GF-D8 (cell line): ENCODE measurements at regions not wholly inside any gene's neighbourhood (a gene's known extent, or its start where the extent isn't known, plus 50 kb on each side); places are given as distances from the start of the nearest gene placed in this dataset.

Experiments used
- DNase-seq: peaks from one replicate; lab custom pipeline; 2025; lab: John Stamatoyannopoulos, UW

GRCh38 chr2:220496513-220496912 lies 869.1 kb downstream of the SLC4A3 start:
- DNase-seq = no peak

GRCh38 chr2:220499225-220499624 lies 871.8 kb downstream of the SLC4A3 start:
- DNase-seq = no peak

- no peak for DNase-seq
Measured at GRCh38 chr2:220502539-220502938, 875.1 kb downstream of the SLC4A3 start.

DNA sequence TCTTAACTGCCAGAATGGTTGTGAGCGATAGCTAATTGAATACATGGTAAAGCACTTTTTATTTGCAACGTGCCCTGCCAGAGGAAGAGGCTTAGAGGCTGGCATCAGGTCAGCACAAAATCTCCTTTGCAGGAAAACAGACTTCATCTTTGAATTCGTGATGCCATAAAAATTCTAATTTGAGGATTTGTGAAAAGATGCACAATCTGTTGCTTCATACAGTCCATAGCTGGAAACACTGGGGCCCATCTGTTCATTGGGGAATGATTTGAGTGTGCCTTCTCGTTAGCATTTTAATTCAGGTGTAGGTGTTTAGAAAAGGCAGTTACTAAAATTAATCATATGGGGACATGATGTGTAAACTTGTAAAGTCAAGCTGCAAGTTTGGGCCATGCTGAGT lies 876.0 kb downstream of the SLC4A3 start:
- DNase-seq = no peak

DNA sequence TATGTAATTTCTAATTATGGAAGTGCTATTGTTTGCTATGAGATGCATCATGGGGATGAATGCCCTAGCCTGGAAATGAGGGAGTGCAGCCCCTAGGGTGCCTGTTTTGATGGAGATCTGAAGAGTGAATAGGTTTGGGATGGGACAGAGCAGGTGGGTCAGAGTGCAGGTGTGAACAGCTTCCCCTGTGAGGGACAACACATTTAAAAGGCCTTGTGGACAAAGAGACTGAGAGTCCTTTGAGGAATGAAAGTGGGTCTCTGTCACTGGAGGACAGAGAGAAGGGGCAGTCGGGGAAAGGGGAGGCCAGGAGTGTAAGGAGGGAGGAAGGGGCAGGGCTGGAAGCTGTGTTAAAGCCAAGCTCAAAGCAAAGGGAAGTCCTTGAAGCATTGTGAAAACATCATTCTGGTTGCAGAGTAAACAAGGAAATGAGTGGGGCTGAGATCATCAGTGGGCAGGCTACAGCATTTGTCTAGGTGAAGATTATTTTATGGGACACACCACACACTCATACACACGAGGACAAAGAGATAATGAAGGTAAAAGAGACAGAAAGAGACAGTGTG lies 877.6 kb downstream of the SLC4A3 start:
- DNase-seq = no peak

DNA sequence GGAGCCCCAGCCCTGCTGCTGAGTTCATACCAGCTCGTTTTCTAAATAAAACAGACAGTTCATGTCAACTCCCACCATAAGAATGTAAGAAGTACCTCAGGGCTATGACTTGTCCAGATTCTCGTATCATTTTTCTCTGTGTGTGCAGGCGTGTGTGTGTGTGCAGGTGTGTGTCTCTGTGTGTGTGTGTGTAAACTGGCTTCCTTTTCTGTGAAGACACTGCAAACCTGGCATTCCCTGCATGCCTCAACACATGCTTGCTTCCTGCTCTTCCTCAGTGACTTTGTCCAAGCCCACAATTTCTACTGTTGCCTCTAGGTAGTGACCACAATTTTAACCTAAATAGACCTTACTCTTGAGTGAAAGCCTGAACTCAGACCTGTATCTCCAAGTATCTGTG lies 879.0 kb downstream of the SLC4A3 start:
- no peak for DNase-seq

GRCh38 chr2:220509096-220509757 lies 881.8 kb downstream of the SLC4A3 start:
- no peak for DNase-seq

- DNase-seq = no peak
Measured at GRCh38 chr2:220509966-220510365, 882.5 kb downstream of the SLC4A3 start.

- DNase-seq = no peak
Measured at GRCh38 chr2:220510668-220511067, 883.2 kb downstream of the SLC4A3 start.

- DNase-seq = no peak
Measured at GRCh38 chr2:220512419-220512818, 885.0 kb downstream of the SLC4A3 start.

DNA sequence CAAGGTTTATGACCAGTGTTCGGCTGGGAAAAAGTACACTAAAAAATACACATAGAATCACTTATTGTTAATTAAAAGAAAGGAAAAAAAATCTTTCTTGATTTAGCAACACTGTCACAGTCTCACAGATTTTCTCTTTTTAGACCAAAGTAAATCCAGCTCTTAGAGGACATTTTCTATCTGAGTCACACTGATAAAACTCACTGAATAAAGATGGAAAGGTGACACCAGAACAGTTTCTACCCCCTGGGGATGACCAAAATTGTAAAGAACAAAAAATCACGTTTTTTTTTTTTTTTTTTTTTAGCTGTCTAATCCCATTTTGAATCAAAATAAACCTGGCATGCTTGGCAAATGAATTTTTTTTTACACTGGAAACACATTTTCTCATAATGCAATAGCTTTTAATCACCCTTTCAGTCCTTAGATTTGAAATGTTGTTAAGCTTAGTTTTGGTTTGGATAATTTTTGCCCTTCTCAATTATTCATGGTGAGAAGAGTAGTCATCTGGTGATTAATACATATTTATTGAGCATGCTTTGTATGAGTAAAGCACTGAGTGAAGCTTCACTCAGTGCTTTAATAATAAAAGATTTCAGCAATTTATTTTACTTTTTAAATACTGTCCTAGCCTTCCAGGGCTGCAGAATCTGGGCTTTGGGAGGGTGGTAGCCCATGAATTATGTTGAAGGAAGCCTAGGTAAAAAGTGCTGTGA lies 886.3 kb downstream of the SLC4A3 start:
- no peak for DNase-seq

DNA sequence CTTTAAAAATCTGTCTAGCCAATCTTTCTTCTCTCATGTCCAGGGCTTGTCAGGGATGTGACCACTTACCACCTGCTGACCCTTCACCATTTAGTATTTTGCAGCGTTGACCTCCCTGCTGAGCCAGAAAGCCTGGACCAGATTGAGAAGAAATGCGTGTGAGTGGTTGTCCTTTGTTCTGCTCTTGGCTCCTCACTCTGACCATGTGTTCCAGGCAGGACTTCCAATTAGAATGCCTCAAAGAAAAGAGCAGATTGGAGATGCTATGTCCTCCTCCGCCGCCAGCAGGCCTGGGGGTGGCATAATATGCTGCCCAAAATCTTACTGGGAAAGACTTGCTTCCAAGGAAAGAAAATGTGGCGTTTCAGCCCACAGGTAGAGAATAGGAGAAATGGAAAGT lies 894.1 kb downstream of the SLC4A3 start:
- no peak for DNase-seq

- DNase-seq = no peak
Measured at GRCh38 chr2:220528180-220528675, 900.8 kb downstream of the SLC4A3 start.

- DNase-seq = no peak
Measured at GRCh38 chr2:220531216-220531615, 903.8 kb downstream of the SLC4A3 start.

GRCh38 chr2:220533485-220533884 lies 906.1 kb downstream of the SLC4A3 start:
- no peak for DNase-seq

- no peak for DNase-seq
Measured at GRCh38 chr2:220539481-220539880, 912.1 kb downstream of the SLC4A3 start.

DNA sequence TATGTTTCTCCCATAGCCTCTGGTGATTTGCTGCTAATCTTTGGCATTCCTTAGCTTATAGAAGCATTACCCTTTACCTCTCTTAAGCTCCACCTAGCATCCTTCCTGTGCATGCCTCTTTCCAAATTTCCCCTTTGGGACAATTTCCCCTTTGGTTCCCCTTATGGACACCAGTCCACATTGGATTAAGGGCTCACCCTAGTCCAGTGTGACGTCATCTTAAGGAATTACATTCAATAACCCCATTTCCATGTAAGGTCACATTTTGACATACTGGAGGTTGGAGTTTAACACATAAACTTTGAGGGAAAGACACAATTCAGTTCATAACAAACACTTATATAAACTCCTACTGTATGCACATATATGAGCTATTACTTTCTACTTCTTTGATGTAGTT lies 916.6 kb downstream of the SLC4A3 start:
- DNase-seq = no peak

DNA sequence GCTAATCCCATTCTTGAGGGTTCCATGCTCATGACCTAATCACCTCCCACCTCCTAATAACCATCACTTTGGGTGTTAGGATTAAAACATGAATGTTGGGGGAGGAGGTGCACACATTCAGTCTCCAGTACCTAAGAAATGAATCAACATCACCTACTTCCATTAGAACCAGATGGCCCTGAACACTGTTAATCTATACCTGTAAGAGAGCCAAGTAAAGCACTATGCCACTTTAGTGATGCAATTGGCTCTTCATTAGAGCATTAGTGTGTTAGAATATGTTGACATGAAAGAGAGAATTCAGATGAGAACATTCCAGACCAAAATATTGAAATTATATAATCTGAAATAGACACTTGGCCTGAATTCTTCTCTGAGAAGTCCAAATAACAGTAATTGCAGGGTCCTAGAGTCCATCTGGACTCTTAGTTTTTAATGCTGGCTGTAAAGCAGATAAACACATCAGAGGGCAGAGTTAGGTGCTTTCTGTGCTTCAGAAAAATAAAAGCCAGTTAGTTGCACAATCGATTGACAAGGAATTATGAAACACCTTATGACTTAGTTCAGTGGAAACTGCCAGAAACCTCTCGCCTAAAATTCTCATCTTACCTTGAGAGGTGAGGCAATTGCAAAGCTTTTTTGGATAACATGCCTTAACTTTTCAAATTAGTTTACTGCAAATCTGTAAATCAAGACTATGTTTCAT lies 923.7 kb downstream of the SLC4A3 start:
- DNase-seq = no peak

- no peak for DNase-seq
Measured at GRCh38 chr2:220552790-220553535, 925.5 kb downstream of the SLC4A3 start.

GRCh38 chr2:220555961-220556630 lies 928.7 kb downstream of the SLC4A3 start:
- no peak for DNase-seq

DNA sequence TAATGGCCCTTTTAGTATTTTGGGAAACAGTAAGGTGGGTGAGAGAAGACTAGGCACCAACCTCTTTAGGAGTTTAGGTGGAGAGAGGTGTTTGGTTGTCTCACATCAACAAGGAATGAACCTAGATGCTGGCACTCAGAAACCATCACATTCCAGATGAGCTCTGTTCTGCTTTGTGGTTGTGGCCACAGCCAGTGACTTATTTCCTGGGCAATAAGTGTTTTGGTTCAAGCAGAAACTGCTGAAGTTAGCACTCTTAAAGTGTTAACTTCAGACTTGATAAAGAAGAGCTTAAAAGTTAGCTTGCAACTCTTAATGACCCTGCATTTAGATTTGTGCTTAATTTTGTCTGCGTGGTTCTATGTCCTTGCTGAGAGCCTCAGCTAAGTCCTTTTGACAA lies 929.2 kb downstream of the SLC4A3 start:
- no peak for DNase-seq
